ENCODE measurements at regions not wholly inside any gene's neighbourhood (a gene's known extent, or its start where the extent isn't known, plus 50 kb on each side); places are given as distances from the start of the nearest gene placed in this dataset.

DNA sequence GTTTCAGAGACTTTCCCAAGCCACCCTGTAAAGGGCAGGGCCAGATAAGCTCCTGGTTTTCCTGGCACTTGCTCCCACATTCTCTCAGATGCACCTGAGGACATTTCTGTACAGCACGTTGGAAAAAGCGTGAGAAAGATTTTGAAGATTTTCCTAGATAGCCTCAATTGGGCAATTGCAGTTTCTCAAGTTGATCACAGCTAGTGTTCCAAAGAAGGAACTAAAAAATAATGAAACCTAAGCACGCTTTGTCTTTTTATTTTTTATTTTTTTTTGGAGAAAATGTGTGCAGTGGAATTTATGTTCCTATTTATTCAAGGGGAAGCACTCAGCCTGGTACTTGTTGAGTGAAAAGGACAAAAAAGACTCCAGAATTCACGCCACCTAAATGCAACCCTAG, 429.1 kb downstream of the RNF144A start:
- no peak for TF ChIP-seq CTCF (IDR thresholded peaks at IDR 0.05)
- TF ChIP-seq POLR2A (IDR thresholded peaks at IDR 0.05) = no peak

Measured in heart left ventricle (tissue), 13 donors.